ENCODE measurements at regions not wholly inside any gene's neighbourhood (a gene's known extent, or its start where the extent isn't known, plus 50 kb on each side); places are given as distances from the start of the nearest gene placed in this dataset.
"Not testable (repeated sequence)": the region's sequence is repeated elsewhere in the genome, so short reads cannot be mapped to it uniquely, and the experiment has no call there.

DNA sequence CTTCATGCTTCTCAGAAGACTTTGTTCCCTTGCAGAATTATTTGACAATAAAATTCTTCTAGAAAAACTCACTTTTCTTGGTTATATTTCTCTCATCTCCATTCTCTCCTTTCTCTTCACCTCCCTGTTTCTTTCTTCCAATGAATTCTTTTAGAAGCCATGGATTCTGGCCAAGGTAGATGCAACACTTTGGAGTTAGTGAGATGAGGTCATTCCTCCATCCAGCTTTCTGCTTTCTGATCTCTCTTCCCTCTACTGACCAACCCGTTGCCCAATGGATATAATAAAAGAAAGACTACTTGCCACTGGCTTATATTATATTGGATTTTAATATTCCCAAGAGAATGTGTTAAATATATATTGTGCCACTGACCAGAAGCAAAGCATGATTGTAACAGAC lies 88.9 kb upstream of the KIF2A start:
- TF ChIP-seq, protein P1, sequence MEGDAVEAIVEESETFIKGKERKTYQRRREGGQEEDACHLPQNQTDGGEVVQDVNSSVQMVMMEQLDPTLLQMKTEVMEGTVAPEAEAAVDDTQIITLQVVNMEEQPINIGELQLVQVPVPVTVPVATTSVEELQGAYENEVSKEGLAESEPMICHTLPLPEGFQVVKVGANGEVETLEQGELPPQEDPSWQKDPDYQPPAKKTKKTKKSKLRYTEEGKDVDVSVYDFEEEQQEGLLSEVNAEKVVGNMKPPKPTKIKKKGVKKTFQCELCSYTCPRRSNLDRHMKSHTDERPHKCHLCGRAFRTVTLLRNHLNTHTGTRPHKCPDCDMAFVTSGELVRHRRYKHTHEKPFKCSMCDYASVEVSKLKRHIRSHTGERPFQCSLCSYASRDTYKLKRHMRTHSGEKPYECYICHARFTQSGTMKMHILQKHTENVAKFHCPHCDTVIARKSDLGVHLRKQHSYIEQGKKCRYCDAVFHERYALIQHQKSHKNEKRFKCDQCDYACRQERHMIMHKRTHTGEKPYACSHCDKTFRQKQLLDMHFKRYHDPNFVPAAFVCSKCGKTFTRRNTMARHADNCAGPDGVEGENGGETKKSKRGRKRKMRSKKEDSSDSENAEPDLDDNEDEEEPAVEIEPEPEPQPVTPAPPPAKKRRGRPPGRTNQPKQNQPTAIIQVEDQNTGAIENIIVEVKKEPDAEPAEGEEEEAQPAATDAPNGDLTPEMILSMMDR (IDR thresholded peaks at IDR 0.05): not testable (repeated sequence)
- TF ChIP-seq MYC (IDR thresholded peaks at IDR 0.05; ENCODE audit: borderline replicate concordance, low read length); KDM1A (IDR thresholded peaks at IDR 0.05; ENCODE audit: low read depth); FOSL2 (IDR thresholded peaks at IDR 0.05); FOSL2 (CRISPR knock-in tag; IDR thresholded peaks at IDR 0.05); POLR2A (IDR thresholded peaks at IDR 0.05; ENCODE audit: low read length): not testable (repeated sequence)
